IPS-NIHi11 (cell line): ENCODE measurements at regions not wholly inside any gene's neighbourhood (a gene's known extent, or its start where the extent isn't known, plus 50 kb on each side); places are given as distances from the start of the nearest gene placed in this dataset.

Experiments used
- DNase-seq: peaks from one replicate; pipeline ENCODE4 v3.0.0; 2012; ENCODE audit warnings: mixed read lengths, low spot score

- DNase-seq = peak; percentile 28
Measured at GRCh38 chr16:73743665-73744496, 552.7 kb upstream of the PSMD7 start.

GRCh38 chr16:73739049-73739769 is 557.4 kb upstream of the PSMD7 start:
- no peak for DNase-seq

- no peak for DNase-seq
Measured at GRCh38 chr16:73738266-73738665, 558.3 kb upstream of the PSMD7 start.

- no peak for DNase-seq
Measured at GRCh38 chr16:73737637-73738036, 559.0 kb upstream of the PSMD7 start.

- no peak for DNase-seq
Measured at GRCh38 chr16:73735954-73736353, 560.7 kb upstream of the PSMD7 start.

GRCh38 chr16:73735018-73735417 is 561.6 kb upstream of the PSMD7 start:
- DNase-seq = no peak

GRCh38 chr16:73732681-73733080 is 563.9 kb upstream of the PSMD7 start:
- no peak for DNase-seq

DNA sequence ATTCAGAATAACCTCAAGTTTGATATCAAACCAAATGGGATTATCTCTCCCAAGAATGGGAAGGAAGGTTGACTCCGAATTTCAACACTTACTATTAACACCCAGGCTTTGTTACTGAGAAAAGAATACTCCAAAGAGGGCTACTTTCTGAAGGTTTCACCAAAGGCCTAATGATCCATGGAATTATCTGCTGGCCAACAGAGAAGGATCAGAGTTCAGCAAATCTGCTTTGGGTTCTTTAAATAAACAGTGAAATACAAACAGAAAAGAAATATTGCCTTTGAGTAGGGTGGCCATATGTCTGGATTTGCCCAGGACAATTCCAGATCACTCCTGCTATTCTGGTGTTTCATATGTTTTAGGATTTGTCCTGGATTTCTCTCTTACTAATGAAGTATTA is 564.5 kb upstream of the PSMD7 start:
- no peak for DNase-seq

- no peak for DNase-seq
Measured at GRCh38 chr16:73730481-73731090, 566.0 kb upstream of the PSMD7 start.

- no peak for DNase-seq
Measured at GRCh38 chr16:73725156-73725555, 571.5 kb upstream of the PSMD7 start.

DNA sequence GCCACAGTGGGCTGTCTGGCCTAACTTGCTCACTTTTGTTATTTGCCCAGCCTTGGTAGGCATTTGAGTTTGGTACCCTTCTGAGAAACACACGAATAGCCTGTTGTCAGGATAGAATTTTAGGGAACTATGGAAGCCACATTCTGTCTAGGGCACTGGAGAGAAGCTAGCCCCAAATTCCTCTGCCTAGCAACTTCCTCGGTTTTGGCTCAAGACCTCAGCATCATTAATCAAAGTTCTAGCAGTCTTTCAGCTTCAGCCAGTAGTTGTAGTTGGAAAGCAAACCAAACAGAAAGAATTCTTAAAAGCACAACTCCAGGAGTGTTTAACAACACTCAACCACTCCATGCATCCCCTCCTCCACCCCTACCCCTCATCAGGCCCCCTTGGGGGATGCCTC is 572.1 kb upstream of the PSMD7 start:
- no peak for DNase-seq

DNA sequence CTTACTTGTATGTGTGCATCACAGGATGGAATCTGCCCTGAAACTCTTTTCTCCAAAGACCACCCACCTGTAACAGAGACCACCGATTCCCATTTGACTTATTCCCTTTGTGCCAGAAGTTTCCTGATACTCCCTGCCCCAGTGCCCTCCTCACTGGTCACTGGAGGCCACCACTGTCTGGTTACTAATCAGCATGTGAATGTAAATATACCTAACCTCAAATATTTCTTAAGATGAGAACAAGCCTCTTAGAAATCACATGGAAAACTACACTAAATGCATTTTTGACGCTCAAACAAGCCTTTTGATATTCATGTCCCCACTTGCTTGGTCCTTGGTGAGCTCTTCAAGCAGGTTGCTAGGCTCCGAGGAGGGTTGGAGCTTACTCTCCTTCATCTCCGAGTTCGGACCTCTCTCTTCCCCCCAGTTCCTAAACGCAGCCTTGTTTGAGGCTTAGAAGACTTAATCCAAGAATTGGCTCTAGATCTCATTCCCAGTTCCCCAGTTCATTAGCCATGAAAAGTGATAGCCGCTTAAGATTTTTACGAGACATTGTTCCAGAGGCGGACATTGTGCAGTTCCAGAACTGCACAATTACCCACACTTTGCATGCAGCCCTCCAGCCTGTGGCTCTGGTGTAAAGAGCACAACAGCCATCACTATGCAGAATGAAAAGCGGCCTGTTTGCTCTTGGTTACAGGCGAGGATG is 579.2 kb upstream of the PSMD7 start:
- no peak for DNase-seq

GRCh38 chr16:73714976-73715375 is 581.6 kb upstream of the PSMD7 start:
- no peak for DNase-seq

DNA sequence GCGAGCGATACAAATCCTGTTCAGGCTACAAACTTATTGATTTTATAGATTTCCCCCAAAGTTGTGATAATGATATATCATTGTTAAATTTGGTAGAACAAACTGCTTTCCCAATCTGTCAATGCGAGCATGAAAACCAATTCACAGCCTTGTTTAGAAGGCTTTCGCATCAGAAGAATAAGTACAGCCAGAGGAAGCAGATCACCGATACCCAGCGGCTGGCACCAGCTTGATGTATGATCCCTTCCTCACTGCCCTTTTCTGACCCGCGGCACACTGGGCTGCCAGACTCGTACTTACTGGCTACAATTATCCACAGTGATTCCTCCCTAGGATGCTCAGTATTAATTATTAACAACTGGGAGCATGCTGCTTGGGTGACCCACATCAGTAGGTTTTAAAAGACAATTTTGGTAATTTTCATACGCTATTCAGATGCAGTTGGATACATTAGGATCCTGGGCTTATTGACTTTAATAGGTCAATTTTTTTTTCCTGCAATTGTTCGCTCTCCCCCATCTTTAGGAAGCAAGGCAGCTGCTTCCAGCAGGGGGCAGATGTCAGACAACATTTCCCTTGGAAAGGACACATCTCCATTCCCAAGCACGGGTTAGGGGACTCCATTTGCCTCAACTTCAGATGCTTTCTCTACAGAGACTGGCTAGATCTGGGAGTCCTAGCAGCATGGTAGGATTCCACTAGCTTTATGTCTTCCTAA is 582.7 kb upstream of the PSMD7 start:
- DNase-seq = peak; percentile 58

DNA sequence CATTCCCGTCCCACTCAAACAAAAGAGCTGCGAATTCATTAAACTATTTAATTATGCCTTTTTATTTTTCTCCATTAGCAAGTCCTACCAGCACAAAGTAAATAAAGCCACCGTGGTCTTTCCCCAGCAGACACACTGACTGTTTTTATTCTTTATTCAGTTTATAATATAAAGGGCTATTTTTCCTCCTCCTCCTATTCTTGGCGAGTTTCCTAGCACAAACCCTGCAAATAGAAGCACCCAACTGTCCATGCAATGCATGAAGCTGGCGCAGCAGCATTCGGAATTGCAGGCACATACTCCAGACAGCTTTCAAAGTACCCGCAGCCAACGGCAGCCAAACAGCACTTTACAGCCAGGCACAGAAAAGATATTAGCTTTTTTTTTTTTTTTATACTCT is 583.4 kb upstream of the PSMD7 start:
- DNase-seq = no peak

GRCh38 chr16:73711406-73712080 is 585.1 kb upstream of the PSMD7 start:
- peak; percentile 19 for DNase-seq

DNA sequence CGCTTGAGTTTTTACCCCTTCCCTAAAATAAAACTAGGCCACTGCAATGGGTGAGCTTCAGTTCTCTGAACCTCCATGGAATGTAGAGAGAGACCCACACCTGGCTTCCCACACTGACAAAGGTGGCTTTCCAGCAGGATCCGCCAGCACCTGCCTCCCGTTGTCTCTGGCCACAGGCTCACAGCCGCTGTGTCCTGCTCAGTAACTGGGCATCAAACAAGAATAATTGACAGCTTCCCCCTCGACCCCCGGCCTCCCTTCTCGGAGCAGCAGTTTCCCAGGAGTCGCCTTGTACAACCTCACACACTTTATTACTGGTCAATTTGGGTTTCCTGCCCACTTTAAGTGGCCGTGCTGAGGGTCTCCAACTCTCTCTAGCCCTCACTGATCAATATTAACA is 586.1 kb upstream of the PSMD7 start:
- DNase-seq = no peak

DNA sequence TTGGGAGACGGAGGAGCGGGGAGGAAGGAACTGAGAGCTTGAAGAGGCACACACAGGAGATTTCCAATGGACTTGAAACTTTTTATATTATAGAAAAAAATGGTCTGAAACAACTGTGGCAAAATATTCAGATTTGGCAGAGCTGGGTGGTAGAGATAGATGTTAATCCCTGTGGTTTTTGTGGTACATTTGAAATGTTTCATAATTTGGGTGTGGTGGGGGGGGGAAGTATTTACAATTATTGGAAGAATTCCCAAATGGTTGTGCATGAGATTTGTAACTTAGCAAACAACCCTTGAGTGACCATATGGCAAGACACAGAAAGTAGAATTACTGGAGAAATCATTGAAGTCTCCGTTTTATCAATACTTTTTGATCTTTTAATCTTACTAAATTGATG is 588.8 kb upstream of the PSMD7 start:
- no peak for DNase-seq

- DNase-seq = no peak
Measured at GRCh38 chr16:73703891-73704290, 592.7 kb upstream of the PSMD7 start.

GRCh38 chr16:73697336-73697735 is 599.3 kb upstream of the PSMD7 start:
- DNase-seq = no peak

GRCh38 chr16:73692861-73693260 is 603.8 kb upstream of the PSMD7 start:
- DNase-seq = no peak
